H9 (cell line): ENCODE measurements at regions not wholly inside any gene's neighbourhood (a gene's known extent, or its start where the extent isn't known, plus 50 kb on each side); places are given as distances from the start of the nearest gene placed in this dataset.

Experiments used
- DNase-seq: peaks from one replicate; pipeline ENCODE4 v3.0.0-alpha.2; 2017
- H2AFZ ChIP-seq: one replicate; pipeline ENCODE4 v1.6.1; 2013; ENCODE audit warnings: mild to moderate bottlenecking, low read length, control low read depth, moderate library complexity
- H2AK5ac ChIP-seq: 2 replicates; pipeline ENCODE4 v1.6.1; 2013; ENCODE audit warnings: low read length, control low read depth, mixed read lengths; ENCODE audit not compliant: insufficient read length
- H2BK120ac ChIP-seq: one replicate; pipeline ENCODE4 v1.6.1; 2013; ENCODE audit warnings: low read depth, mild to moderate bottlenecking, low read length, control low read depth, inconsistent platforms; ENCODE audit not compliant: poor library complexity, severe bottlenecking
- H2BK12ac ChIP-seq: 2 replicates; pipeline ENCODE4 v1.6.1; 2013; ENCODE audit warnings: low read length, control low read depth, mixed read lengths, low read depth; ENCODE audit not compliant: insufficient read length
- H2BK15ac ChIP-seq: 2 replicates; pipeline ENCODE4 v1.6.1; 2013; ENCODE audit warnings: low read depth, low read length, control low read depth
- H2BK20ac ChIP-seq: one replicate; pipeline ENCODE4 v1.6.1; 2013; ENCODE audit warnings: low read depth, mild to moderate bottlenecking, low read length, control low read depth, inconsistent platforms; ENCODE audit not compliant: poor library complexity, severe bottlenecking
- H2BK5ac ChIP-seq: 2 replicates; pipeline ENCODE4 v1.6.1; 2013; ENCODE audit warnings: low read length, control low read depth, mixed read lengths; ENCODE audit not compliant: insufficient read length
- H3K14ac ChIP-seq: 2 replicates; pipeline ENCODE4 v1.6.1; 2013; ENCODE audit warnings: low read length, control low read depth; ENCODE audit not compliant: insufficient read depth
- H3K18ac ChIP-seq: 2 replicates; pipeline ENCODE4 v1.6.1; 2013; ENCODE audit warnings: low read depth, mild to moderate bottlenecking, mixed read lengths, low read length, control low read depth; ENCODE audit not compliant: insufficient read length
- H3K23ac ChIP-seq: 2 replicates; pipeline ENCODE4 v1.6.1; 2013; ENCODE audit warnings: low read length, control low read depth, mixed read lengths, low read depth; ENCODE audit not compliant: insufficient read length
- H3K23me2 ChIP-seq: 2 replicates; pipeline ENCODE4 v1.6.1; 2013; ENCODE audit warnings: low read depth, mild to moderate bottlenecking, mixed read lengths, low read length, control low read depth; ENCODE audit not compliant: insufficient read length, poor library complexity, severe bottlenecking
- H3K27ac ChIP-seq: 2 replicates; pipeline ENCODE4 v1.5.1; 2013; ENCODE audit warnings: low read length, control low read depth, mixed read lengths, low read depth; ENCODE audit not compliant: insufficient read length
- H3K27me3 ChIP-seq: 2 replicates; pipeline ENCODE4 v1.6.1; 2013; ENCODE audit warnings: low read length, control low read depth, inconsistent platforms; ENCODE audit not compliant: insufficient read depth
- H3K4ac ChIP-seq: 2 replicates; pipeline ENCODE4 v1.6.1; 2013; ENCODE audit warnings: low read depth, mild to moderate bottlenecking, control low read depth, inconsistent platforms, low read length, moderate library complexity
- H3K4me1 ChIP-seq: 2 replicates; pipeline ENCODE4 v1.6.1; 2013; ENCODE audit warnings: low read length, control low read depth, inconsistent platforms; ENCODE audit not compliant: insufficient read depth
- H3K4me2 ChIP-seq: 2 replicates; pipeline ENCODE4 v1.6.1; 2013; ENCODE audit warnings: low read length, control low read depth, mixed read lengths; ENCODE audit not compliant: insufficient read length, insufficient read depth
- H3K56ac ChIP-seq: 2 replicates; pipeline ENCODE4 v1.6.1; 2013; ENCODE audit warnings: low read depth, mild to moderate bottlenecking, mixed read lengths, low read length, control low read depth; ENCODE audit not compliant: insufficient read length
- H3K79me1 ChIP-seq: 2 replicates; pipeline ENCODE4 v1.6.1; 2013; ENCODE audit warnings: low read depth, mild to moderate bottlenecking, moderate library complexity, low read length, control low read depth, inconsistent platforms; ENCODE audit not compliant: insufficient read depth, poor library complexity, severe bottlenecking
- H3K79me2 ChIP-seq: 2 replicates; pipeline ENCODE4 v1.6.1; 2013; ENCODE audit warnings: low read length, control low read depth, inconsistent platforms; ENCODE audit not compliant: insufficient read depth
- H3K9ac ChIP-seq: 2 replicates; pipeline ENCODE4 v1.6.1; 2013; ENCODE audit warnings: low read length, control low read depth, mixed read lengths; ENCODE audit not compliant: insufficient read length; ENCODE audit errors: extremely low read depth
- H3K9me3 ChIP-seq: one replicate; pipeline ENCODE4 v1.6.1; 2013; ENCODE audit warnings: low read depth, low read length, inconsistent platforms; ENCODE audit not compliant: control insufficient read depth
- H3T11ph ChIP-seq: one replicate; pipeline ENCODE4 v1.6.1; 2013; ENCODE audit warnings: mild to moderate bottlenecking, low read length, control low read depth, inconsistent platforms
- H4K20me1 ChIP-seq: one replicate; pipeline ENCODE4 v1.6.1; 2013; ENCODE audit not compliant: control insufficient read depth, insufficient read length, insufficient read depth
- H4K5ac ChIP-seq: 2 replicates; pipeline ENCODE4 v1.6.1; 2013; ENCODE audit warnings: low read depth, mild to moderate bottlenecking, mixed read lengths, low read length, control low read depth; ENCODE audit not compliant: insufficient read length
- H4K8ac ChIP-seq: replicated peaks from 2 replicates; pipeline ENCODE4 v1.6.1; 2013; ENCODE audit warnings: low read length, control low read depth, mixed read lengths, low read depth; ENCODE audit not compliant: insufficient read length
- H4K91ac ChIP-seq: 2 replicates; pipeline ENCODE4 v1.6.1; 2013; ENCODE audit warnings: low read depth, mild to moderate bottlenecking, moderate library complexity, mixed read lengths, low read length, control low read depth; ENCODE audit not compliant: insufficient read length
- H3K27ac Mint-ChIP-seq, 3 experiments: 2 replicates in 2 of 3; 3 replicates in 1 of 3; pipeline ENCODE4 v1.8.0; 2020 to 2021; ENCODE audit warnings: mixed read lengths in 3 of 3, mild to moderate bottlenecking in 1 of 3, moderate library complexity in 1 of 3
- H3K27me3 Mint-ChIP-seq: 2 replicates; pipeline ENCODE4 v1.8.0; 2021; ENCODE audit warnings: low read depth, mild to moderate bottlenecking, moderate library complexity, mixed read lengths
- H3K36me3 Mint-ChIP-seq, 3 experiments: 2 replicates in 2 of 3; 3 replicates in 1 of 3; pipeline ENCODE4 v1.8.0; 2020 to 2021; ENCODE audit warnings: low read depth in 3 of 3, mixed read lengths in 3 of 3; ENCODE audit not compliant: insufficient read depth in 1 of 3
- H3K4me1 Mint-ChIP-seq, 2 experiments: 2 replicates each; pipeline ENCODE4 v1.8.0; 2020; ENCODE audit warnings: mixed read lengths in 2 of 2
- H3K4me3 Mint-ChIP-seq, 2 experiments: 2 replicates in 1 of 2; 3 replicates in 1 of 2; pipeline ENCODE4 v1.8.0; 2020 to 2021; ENCODE audit warnings: mild to moderate bottlenecking in 2 of 2, mixed read lengths in 2 of 2, moderate library complexity in 1 of 2
- H3K9me3 Mint-ChIP-seq, 2 experiments: 2 replicates in 1 of 2; 3 replicates in 1 of 2; pipeline ENCODE4 v1.8.0; 2020; ENCODE audit warnings: mild to moderate bottlenecking in 2 of 2, mixed read lengths in 2 of 2, moderate library complexity in 1 of 2
- WGBS: extraction: QIAGEN DNeasy Blood & Tissue Kit; methylation state at CpG from one replicate; pipeline ENCODE4 v1.1.7; 2013; ENCODE audit warnings: missing lambda C conversion rate, low lambda C conversion rate, mixed read lengths; ENCODE audit not compliant: insufficient read length; ENCODE audit errors: extremely low coverage; 5-methylcytosine and 5-hydroxymethylcytosine counted together
- TF ChIP-seq, protein P1 (sequence below): fragments of 200-600 bp; sonication (generic); conservative IDR thresholded peaks from 3 replicates; pipeline ENCODE4 v1.8.0; 2021; ENCODE audit warnings: antibody characterized with exemption, mild to moderate bottlenecking

GRCh38 chr12:91921555-91921954 lies 224.1 kb downstream of the BTG1 start:
- Histone ChIP-seq H2BK12ac (no peak overlapping the region), H4K20me1 (no peaks in the 10 kb centered on the region), H2BK15ac (no peak overlapping the region), H3K27me3 (no peaks in the 10 kb centered on the region), H2BK20ac (no peak overlapping the region), H3K27ac (no peak overlapping the region), H2BK5ac (no peak overlapping the region), H3K79me1 (no peaks in the 10 kb centered on the region), H3K9me3 (no peaks in the 10 kb centered on the region), H3K4ac (no peak overlapping the region), H3K79me2 (no peaks in the 10 kb centered on the region), H2BK120ac (no peak overlapping the region), H3K14ac (no peak overlapping the region), H4K8ac (no peak overlapping the region), H3K4me1 (no peaks in the 10 kb centered on the region), H3T11ph (no peak overlapping the region), H3K23ac (no peak overlapping the region), H3K56ac (no peak overlapping the region), H2AK5ac (no peak overlapping the region), H3K23me2 (no peaks in the 10 kb centered on the region), H3K4me2 (no peak overlapping the region), H3K18ac (no peak overlapping the region), H4K91ac (no peak overlapping the region), H3K9ac (no peak overlapping the region), H2AFZ (no peak overlapping the region), H4K5ac (no peak overlapping the region)
- no peaks in the 10 kb centered on the region for H3K27me3 Mint-ChIP-seq
- no CpG with 5 or more reads among the region's 2 CpGs for WGBS
- peaks cover 5 to 7% of the 10 kb centered on the region in 2 experiments; a peak in 3 of 4 replicates for H3K4me1 Mint-ChIP-seq
- H3K36me3 Mint-ChIP-seq = no peaks in the 10 kb centered on the region
- TF ChIP-seq, protein P1, sequence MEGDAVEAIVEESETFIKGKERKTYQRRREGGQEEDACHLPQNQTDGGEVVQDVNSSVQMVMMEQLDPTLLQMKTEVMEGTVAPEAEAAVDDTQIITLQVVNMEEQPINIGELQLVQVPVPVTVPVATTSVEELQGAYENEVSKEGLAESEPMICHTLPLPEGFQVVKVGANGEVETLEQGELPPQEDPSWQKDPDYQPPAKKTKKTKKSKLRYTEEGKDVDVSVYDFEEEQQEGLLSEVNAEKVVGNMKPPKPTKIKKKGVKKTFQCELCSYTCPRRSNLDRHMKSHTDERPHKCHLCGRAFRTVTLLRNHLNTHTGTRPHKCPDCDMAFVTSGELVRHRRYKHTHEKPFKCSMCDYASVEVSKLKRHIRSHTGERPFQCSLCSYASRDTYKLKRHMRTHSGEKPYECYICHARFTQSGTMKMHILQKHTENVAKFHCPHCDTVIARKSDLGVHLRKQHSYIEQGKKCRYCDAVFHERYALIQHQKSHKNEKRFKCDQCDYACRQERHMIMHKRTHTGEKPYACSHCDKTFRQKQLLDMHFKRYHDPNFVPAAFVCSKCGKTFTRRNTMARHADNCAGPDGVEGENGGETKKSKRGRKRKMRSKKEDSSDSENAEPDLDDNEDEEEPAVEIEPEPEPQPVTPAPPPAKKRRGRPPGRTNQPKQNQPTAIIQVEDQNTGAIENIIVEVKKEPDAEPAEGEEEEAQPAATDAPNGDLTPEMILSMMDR = no peak
- H3K27ac Mint-ChIP-seq = no peak overlapping the region
- no peaks in the 10 kb centered on the region; a peak in 1 of 5 replicates for H3K9me3 Mint-ChIP-seq
- no peak for DNase-seq
- no peak overlapping the region for H3K4me3 Mint-ChIP-seq
